Cardiac muscle cell (in vitro differentiated cells and primary cell): ENCODE measurements at regions not wholly inside any gene's neighbourhood (a gene's known extent, or its start where the extent isn't known, plus 50 kb on each side); places are given as distances from the start of the nearest gene placed in this dataset.

Experiments
- DNase-seq, 2 donors: peaks; one replicate each; pipeline versions ENCODE4 v3.0.0 to v3.0.0-alpha.2; 2010 to 2017; ENCODE audit warnings: low read depth in 1 of 2, low spot score in 1 of 2
- H3K27ac ChIP-seq: fragments of 200-600 bp; sonication (generic); 2 replicates; pipeline ENCODE4 v1.5.1; 2016
- H3K27me3 ChIP-seq: fragments of 200-600 bp; sonication (generic); 2 replicates; pipeline ENCODE4 v1.6.0; 2016; ENCODE audit warnings: control low read depth
- H3K36me3 ChIP-seq: fragments of 200-600 bp; sonication (generic); 2 replicates; pipeline ENCODE4 v1.5.1; 2016; ENCODE audit warnings: control low read depth
- H3K4me1 ChIP-seq: fragments of 200-600 bp; sonication (generic); 2 replicates; pipeline ENCODE4 v1.8.1; 2017; ENCODE audit warnings: low read depth, mild to moderate bottlenecking, mixed run types
- H3K4me3 ChIP-seq: fragments of 200-600 bp; sonication (generic); 2 replicates; pipeline ENCODE4 v1.5.1; 2016; ENCODE audit warnings: mild to moderate bottlenecking
- H3K9me3 ChIP-seq: fragments of 200-600 bp; sonication (generic); 2 replicates; pipeline ENCODE4 v1.5.1; 2017; ENCODE audit warnings: low read depth, mild to moderate bottlenecking, control low read depth
- CTCF ChIP-seq: IDR thresholded peaks from 2 replicates; pipeline ENCODE4 v1.5.1; 2012; ENCODE audit warnings: low read depth, mild to moderate bottlenecking, low read length

GRCh38 chr18:67417864-67418523 is 98.5 kb downstream of the DSEL start:
- Histone ChIP-seq H3K4me3 (no peak overlapping the region), H3K27me3 (no peaks in the 10 kb centered on the region), H3K9me3 (no peaks in the 10 kb centered on the region), H3K27ac (no peak overlapping the region), H3K4me1 (no peaks in the 10 kb centered on the region), H3K36me3 (no peaks in the 10 kb centered on the region)
- peak in 1 of 2 donors; percentile 61 for DNase-seq
- TF ChIP-seq CTCF = no peak

GRCh38 chr18:67411116-67411515 is 105.4 kb downstream of the DSEL start:
- Histone ChIP-seq H3K36me3 (no peaks in the 10 kb centered on the region), H3K4me3 (no peak overlapping the region), H3K9me3 (no peaks in the 10 kb centered on the region), H3K27me3 (no peaks in the 10 kb centered on the region), H3K27ac (no peak overlapping the region), H3K4me1 (no peaks in the 10 kb centered on the region)
- no peak for DNase-seq
- TF ChIP-seq CTCF = no peak

- TF ChIP-seq CTCF = no peak
- peak in 1 of 2 donors; percentile 48 for DNase-seq
- Histone ChIP-seq H3K9me3 (no peaks in the 10 kb centered on the region), H3K27me3 (no peaks in the 10 kb centered on the region), H3K36me3 (no peaks in the 10 kb centered on the region), H3K27ac (no peak overlapping the region), H3K4me3 (no peak overlapping the region), H3K4me1 (no peaks in the 10 kb centered on the region)
These were observed 106.1 kb downstream of the DSEL start for GRCh38 chr18:67410075-67411070.

- DNase-seq = no peak
- H3K4me1 ChIP-seq = no peaks in the 10 kb centered on the region
- no peaks in the 10 kb centered on the region for H3K9me3 ChIP-seq
- H3K36me3 ChIP-seq = no peaks in the 10 kb centered on the region
- no peak for TF ChIP-seq CTCF
- H3K27me3 ChIP-seq = no peaks in the 10 kb centered on the region
- no peak overlapping the region for H3K4me3 ChIP-seq
- H3K27ac ChIP-seq = no peak overlapping the region
These were observed 108.3 kb downstream of the DSEL start for GRCh38 chr18:67408240-67408639.

GRCh38 chr18:67406714-67407113 is 109.8 kb downstream of the DSEL start:
- no peak for TF ChIP-seq CTCF
- no peak for DNase-seq
- no peak overlapping the region for H3K4me3 ChIP-seq

More at GRCh38 chr18:67406714-67407113, 109.8 kb downstream of the DSEL start:
- Histone ChIP-seq H3K27me3 (no peaks in the 10 kb centered on the region), H3K9me3 (no peaks in the 10 kb centered on the region), H3K36me3 (no peaks in the 10 kb centered on the region), H3K4me1 (no peaks in the 10 kb centered on the region), H3K27ac (no peak overlapping the region)
